NCI-H1092 treated with DMSO at 0.1 percent for 48 hours (cell line): ENCODE measurements at regions not wholly inside any gene's neighbourhood (a gene's known extent, or its start where the extent isn't known, plus 50 kb on each side); places are given as distances from the start of the nearest gene placed in this dataset.

Experiments
- DNase-seq: peaks from one replicate; lab custom pipeline; 2025; lab: John Stamatoyannopoulos, UW

GRCh38 chr4:137676357-137676998 is 144.2 kb upstream of the PCDH18 start:
- DNase-seq = no peak

GRCh38 chr4:137674066-137674465 is 141.8 kb upstream of the PCDH18 start:
- no peak for DNase-seq

GRCh38 chr4:137668885-137669545 is 136.7 kb upstream of the PCDH18 start:
- DNase-seq = no peak

- DNase-seq = no peak
Observed at GRCh38 chr4:137664416-137664815, 132.1 kb upstream of the PCDH18 start.

- DNase-seq = peak; percentile 18
Observed at GRCh38 chr4:137664046-137664387, 131.7 kb upstream of the PCDH18 start.

- DNase-seq = no peak
Observed at GRCh38 chr4:137663251-137664045, 131.2 kb upstream of the PCDH18 start.

GRCh38 chr4:137661693-137662092 is 129.4 kb upstream of the PCDH18 start:
- no peak for DNase-seq

- DNase-seq = no peak
Observed at GRCh38 chr4:137660211-137660610, 127.9 kb upstream of the PCDH18 start.

GRCh38 chr4:137659431-137659830 is 127.1 kb upstream of the PCDH18 start:
- no peak for DNase-seq

GRCh38 chr4:137656661-137657060 is 124.4 kb upstream of the PCDH18 start:
- no peak for DNase-seq

GRCh38 chr4:137655302-137655701 is 123.0 kb upstream of the PCDH18 start:
- no peak for DNase-seq

- DNase-seq = no peak
Observed at GRCh38 chr4:137651128-137651527, 118.8 kb upstream of the PCDH18 start.

GRCh38 chr4:137649711-137650450 is 117.6 kb upstream of the PCDH18 start:
- no peak for DNase-seq

GRCh38 chr4:137648531-137648930 is 116.2 kb upstream of the PCDH18 start:
- no peak for DNase-seq

- DNase-seq = no peak
Observed at GRCh38 chr4:137647375-137647774, 115.1 kb upstream of the PCDH18 start.

GRCh38 chr4:137644201-137644600 is 111.9 kb upstream of the PCDH18 start:
- DNase-seq = no peak

- no peak for DNase-seq
Observed at GRCh38 chr4:137641544-137641943, 109.2 kb upstream of the PCDH18 start.

GRCh38 chr4:137640838-137641158 is 108.5 kb upstream of the PCDH18 start:
- no peak for DNase-seq

- no peak for DNase-seq
Observed at GRCh38 chr4:137640156-137640837, 108.0 kb upstream of the PCDH18 start.

- no peak for DNase-seq
Observed at GRCh38 chr4:137638934-137639333, 106.6 kb upstream of the PCDH18 start.

GRCh38 chr4:137635601-137636000 is 103.3 kb upstream of the PCDH18 start:
- peak; percentile 13 for DNase-seq

- no peak for DNase-seq
Observed at GRCh38 chr4:137635108-137635507, 102.8 kb upstream of the PCDH18 start.
